Mesothelial cell of epicardium (in vitro differentiated cells): ENCODE measurements at regions not wholly inside any gene's neighbourhood (a gene's known extent, or its start where the extent isn't known, plus 50 kb on each side); places are given as distances from the start of the nearest gene placed in this dataset.

Experiments used
- DNase-seq, 2 experiments: peaks; one replicate each; pipeline ENCODE4 v3.0.0; 2021; ENCODE audit warnings: low spot score in 2 of 2; ENCODE audit not compliant: unreplicated experiment in 2 of 2
- H3K27ac Mint-ChIP-seq: 2 replicates; pipeline ENCODE4 v1.8.0; 2021; ENCODE audit warnings: mixed read lengths
- H3K27me3 Mint-ChIP-seq: 2 replicates; pipeline ENCODE4 v1.8.0; 2021; ENCODE audit warnings: low read depth, mixed read lengths
- H3K36me3 Mint-ChIP-seq: 2 replicates; pipeline ENCODE4 v1.8.0; 2021; ENCODE audit warnings: mixed read lengths
- H3K4me1 Mint-ChIP-seq: 2 replicates; pipeline ENCODE4 v1.8.0; 2021; ENCODE audit warnings: mixed read lengths
- H3K4me3 Mint-ChIP-seq: 2 replicates; pipeline ENCODE4 v1.8.0; 2021; ENCODE audit warnings: mild to moderate bottlenecking, moderate library complexity, mixed read lengths
- H3K9me3 Mint-ChIP-seq: 2 replicates; pipeline ENCODE4 v1.8.0; 2021; ENCODE audit warnings: mixed read lengths
- CTCF ChIP-seq: fragments of 200-600 bp; sonication (generic); IDR thresholded peaks from one replicate; pipeline ENCODE4 v1.5.0; 2021; ENCODE audit warnings: antibody characterized with exemption; ENCODE audit not compliant: unreplicated experiment

- no peak overlapping the region for H3K27ac Mint-ChIP-seq
- no peak for DNase-seq
- H3K36me3 Mint-ChIP-seq: no peaks in the 10 kb centered on the region
- H3K4me3 Mint-ChIP-seq: no peak overlapping the region
- H3K9me3 Mint-ChIP-seq: peaks cover 23% of the 10 kb centered on the region
- H3K27me3 Mint-ChIP-seq: no peaks in the 10 kb centered on the region
- TF ChIP-seq CTCF: no peak
- H3K4me1 Mint-ChIP-seq: peaks cover 1% of the 10 kb centered on the region
These were observed 643.3 kb downstream of the SLITRK5 start for GRCh38 chr13:88314496-88314895.

GRCh38 chr13:88329066-88329465 is 657.9 kb downstream of the SLITRK5 start:
- H3K4me1 Mint-ChIP-seq: peaks cover 7% of the 10 kb centered on the region
- TF ChIP-seq CTCF: no peak
- no peak for DNase-seq
- no peaks in the 10 kb centered on the region for H3K27me3 Mint-ChIP-seq
- H3K36me3 Mint-ChIP-seq: no peaks in the 10 kb centered on the region
- no peak overlapping the region for H3K4me3 Mint-ChIP-seq
- no peak overlapping the region for H3K27ac Mint-ChIP-seq
- peaks cover 12% of the 10 kb centered on the region for H3K9me3 Mint-ChIP-seq

- peaks cover 9% of the 10 kb centered on the region for H3K4me1 Mint-ChIP-seq
- no peak overlapping the region for H3K27ac Mint-ChIP-seq
- TF ChIP-seq CTCF: no peak
- DNase-seq: no peak
- no peak overlapping the region for H3K4me3 Mint-ChIP-seq
- peaks cover 1% of the 10 kb centered on the region for H3K36me3 Mint-ChIP-seq
- H3K27me3 Mint-ChIP-seq: no peaks in the 10 kb centered on the region
- peaks cover 15% of the 10 kb centered on the region for H3K9me3 Mint-ChIP-seq
These were observed 668.1 kb downstream of the SLITRK5 start for GRCh38 chr13:88339271-88339741.

GRCh38 chr13:88345171-88345847 is 674.1 kb downstream of the SLITRK5 start:
- no peak for DNase-seq
- peaks cover 9% of the 10 kb centered on the region for H3K4me1 Mint-ChIP-seq
- peaks cover 13% of the 10 kb centered on the region for H3K9me3 Mint-ChIP-seq
- no peak overlapping the region for H3K4me3 Mint-ChIP-seq
- peaks cover 2% of the 10 kb centered on the region for H3K36me3 Mint-ChIP-seq
- TF ChIP-seq CTCF: no peak
- H3K27ac Mint-ChIP-seq: no peak overlapping the region
- peaks cover 5% of the 10 kb centered on the region for H3K27me3 Mint-ChIP-seq

- no peak for TF ChIP-seq CTCF
- Mint-ChIP-seq H3K4me1 (peaks cover 5% of the 10 kb centered on the region), H3K4me3 (no peak overlapping the region), H3K36me3 (peaks cover 2% of the 10 kb centered on the region), H3K9me3 (peaks cover 19% of the 10 kb centered on the region), H3K27ac (no peak overlapping the region), H3K27me3 (no peaks in the 10 kb centered on the region)
- DNase-seq: no peak
These were observed 689.6 kb downstream of the SLITRK5 start for GRCh38 chr13:88360761-88361160.

GRCh38 chr13:88369866-88370265 is 698.7 kb downstream of the SLITRK5 start:
- no peak for TF ChIP-seq CTCF
- Mint-ChIP-seq H3K9me3 (peaks cover 15% of the 10 kb centered on the region), H3K27ac (no peak overlapping the region), H3K4me3 (no peak overlapping the region), H3K36me3 (no peaks in the 10 kb centered on the region), H3K4me1 (peaks cover 12% of the 10 kb centered on the region), H3K27me3 (no peaks in the 10 kb centered on the region)
- no peak for DNase-seq
